ENCODE measurements at regions not wholly inside any gene's neighbourhood (a gene's known extent, or its start where the extent isn't known, plus 50 kb on each side); places are given as distances from the start of the nearest gene placed in this dataset.
A peak's percentile ranks its signal among the peaks of the same experiment; 100 is the strongest.
"Not testable (repeated sequence)": the region's sequence is repeated elsewhere in the genome, so short reads cannot be mapped to it uniquely, and the experiment has no call there.

GRCh38 chr13:66237411-66238062, 992.6 kb downstream of the PCDH9 start:
- no peak for DNase-seq (ENCODE audit: insufficient read length, low spot score)
- no peak for FAIRE-seq

- FAIRE-seq: no peak
- no peak for DNase-seq (ENCODE audit: insufficient read length, low spot score)
These were observed 996.0 kb downstream of the PCDH9 start for GRCh38 chr13:66234159-66234558.

DNA sequence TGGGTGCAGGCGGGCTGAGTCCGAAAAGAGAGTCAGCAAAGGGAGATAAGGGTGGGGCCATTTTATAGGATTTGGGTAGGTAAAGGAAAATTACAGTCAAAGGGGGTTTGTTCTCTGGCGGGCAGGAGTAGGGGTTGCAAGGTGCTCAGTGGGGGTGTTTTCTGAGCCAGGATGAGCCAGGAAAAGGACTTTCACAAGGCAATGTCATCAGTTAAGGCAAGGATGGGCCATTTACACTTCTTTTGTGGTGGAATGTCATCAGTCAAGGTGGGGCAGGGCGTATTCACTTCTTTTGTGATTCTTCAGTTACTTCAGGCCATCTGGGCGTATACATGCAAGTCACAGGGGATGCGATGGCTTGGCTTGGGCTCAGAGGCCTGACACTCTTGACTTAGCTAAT, 998.2 kb downstream of the PCDH9 start:
- not testable (repeated sequence) for DNase-seq (ENCODE audit: insufficient read length, low spot score); FAIRE-seq

DNA sequence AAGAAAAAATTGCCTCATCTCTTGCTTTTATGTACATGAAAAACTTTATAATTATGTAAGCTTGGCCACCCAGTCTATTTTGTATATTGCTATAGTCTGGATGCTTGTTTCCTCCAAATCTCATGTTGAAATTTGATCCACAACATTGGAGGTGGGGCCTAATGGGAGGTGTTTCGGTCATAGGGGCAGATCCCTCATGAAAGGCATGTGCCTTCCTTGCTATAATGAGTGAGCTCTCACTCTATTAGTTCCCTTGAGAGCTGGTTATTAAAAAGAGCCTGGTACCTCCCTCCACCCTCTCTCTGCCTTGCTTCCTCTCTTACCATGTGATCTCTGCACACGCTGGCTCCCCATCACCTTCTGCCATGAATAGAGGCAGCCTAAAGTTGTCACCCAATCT, 1005.1 kb downstream of the PCDH9 start:
- FAIRE-seq: no peak
- DNase-seq (ENCODE audit: insufficient read length, low spot score): no peak

- DNase-seq (ENCODE audit: insufficient read length, low spot score): no peak
- no peak for FAIRE-seq
These were observed 1005.5 kb downstream of the PCDH9 start for GRCh38 chr13:66224663-66225062.

GRCh38 chr13:66222926-66223325, 1007.2 kb downstream of the PCDH9 start:
- no peak for FAIRE-seq

GRCh38 chr13:66222127-66222526, 1008.0 kb downstream of the PCDH9 start:
- FAIRE-seq (no peak), DNase-seq (ENCODE audit: insufficient read length, low spot score) (no peak)

More at GRCh38 chr13:66222926-66223325, 1007.2 kb downstream of the PCDH9 start:
- DNase-seq (ENCODE audit: insufficient read length, low spot score): no peak

GRCh38 chr13:66219506-66219905, 1010.6 kb downstream of the PCDH9 start:
- DNase-seq (ENCODE audit: insufficient read length, low spot score) (no peak), FAIRE-seq (no peak)

GRCh38 chr13:66218583-66218982, 1011.6 kb downstream of the PCDH9 start:
- no peak for DNase-seq (ENCODE audit: insufficient read length, low spot score)

DNA sequence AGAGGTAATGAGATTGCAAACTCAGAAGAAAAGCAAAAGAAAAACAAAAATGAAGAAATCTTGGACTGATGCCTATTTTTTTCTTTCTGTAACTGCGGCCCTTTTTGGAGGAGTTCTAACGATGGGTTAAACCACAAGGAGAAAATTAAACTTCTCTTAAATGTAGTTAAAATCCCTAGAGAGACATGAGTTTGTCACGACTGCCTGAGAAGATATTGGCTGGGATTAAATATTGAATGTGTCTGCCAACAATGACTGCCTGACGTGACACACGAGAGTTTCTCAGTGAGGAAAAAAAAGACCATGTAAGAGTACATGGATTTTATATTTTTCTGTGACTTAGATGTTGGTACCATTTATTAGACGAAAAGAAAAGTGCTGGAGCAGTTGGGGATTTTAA, 1013.4 kb downstream of the PCDH9 start:
- FAIRE-seq: no peak
- DNase-seq (ENCODE audit: insufficient read length, low spot score): no peak

More at GRCh38 chr13:66218583-66218982, 1011.6 kb downstream of the PCDH9 start:
- FAIRE-seq: no peak

GRCh38 chr13:66214467-66214866, 1015.7 kb downstream of the PCDH9 start:
- DNase-seq (ENCODE audit: insufficient read length, low spot score) (no peak), FAIRE-seq (no peak)

DNA sequence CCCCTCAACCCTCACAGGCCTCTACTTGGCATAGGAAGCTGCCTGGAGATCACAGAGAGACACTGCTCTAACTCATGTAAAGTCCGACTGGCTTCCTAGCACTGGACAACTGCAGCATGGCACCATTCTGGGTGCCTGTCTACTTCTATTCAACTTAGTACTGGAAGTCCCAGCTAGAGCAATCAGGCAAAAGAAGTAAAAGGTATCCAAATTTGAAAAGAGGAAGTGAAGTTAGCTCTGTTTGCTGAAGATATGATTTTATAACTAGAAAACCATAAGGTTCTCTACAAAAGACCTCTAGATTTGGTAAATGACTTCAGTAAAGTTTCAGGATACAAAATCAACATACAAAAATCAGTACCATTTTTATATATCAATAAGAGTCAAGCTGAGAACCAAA, 1017.6 kb downstream of the PCDH9 start:
- FAIRE-seq (no peak), DNase-seq (ENCODE audit: insufficient read length, low spot score) (no peak)

- no peak for DNase-seq (ENCODE audit: insufficient read length, low spot score)
- no peak for FAIRE-seq
These were observed 1019.5 kb downstream of the PCDH9 start for GRCh38 chr13:66210677-66211076.

DNA sequence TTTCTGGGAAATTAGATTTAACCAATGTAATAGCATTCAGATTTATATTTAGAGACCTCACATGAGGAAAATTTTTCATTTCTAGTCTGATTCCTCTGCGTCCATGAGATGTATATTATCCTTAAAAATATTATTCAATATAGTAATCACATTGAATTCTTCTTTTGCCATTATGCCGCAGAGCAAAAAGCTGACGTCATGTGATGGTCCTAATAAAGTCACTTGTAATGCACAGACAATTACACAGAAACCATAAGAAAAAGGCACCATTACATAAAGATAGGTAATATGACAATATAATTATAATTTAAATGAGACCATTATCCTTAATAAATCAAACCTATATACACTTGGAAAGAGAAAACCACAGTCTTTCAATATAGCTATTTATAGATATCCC, 1021.5 kb downstream of the PCDH9 start:
- DNase-seq (ENCODE audit: insufficient read length, low spot score) (no peak), FAIRE-seq (no peak)

- no peak for DNase-seq (ENCODE audit: insufficient read length, low spot score)
- FAIRE-seq: no peak
These were observed 1022.5 kb downstream of the PCDH9 start for GRCh38 chr13:66207610-66208009.

DNA sequence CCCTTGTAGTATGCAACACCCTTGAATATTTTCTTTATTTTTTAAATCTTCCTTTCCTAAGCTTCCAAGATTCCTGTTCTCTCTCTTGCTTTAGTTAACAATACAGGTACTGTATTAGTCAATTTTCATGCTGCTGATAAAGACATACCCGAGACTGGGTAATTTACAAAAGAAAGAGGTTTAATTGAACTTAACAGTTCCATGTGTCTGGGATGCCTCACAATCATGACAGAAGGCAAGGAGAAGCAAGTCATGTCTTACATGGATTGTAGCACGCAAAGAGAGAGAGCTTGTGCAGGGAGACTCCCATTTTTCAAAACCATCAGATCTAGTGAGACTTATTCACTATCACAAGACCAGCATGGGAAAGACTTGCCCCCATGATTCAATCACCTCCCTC, 1024.3 kb downstream of the PCDH9 start:
- DNase-seq (ENCODE audit: insufficient read length, low spot score): no peak
- FAIRE-seq: no peak

DNA sequence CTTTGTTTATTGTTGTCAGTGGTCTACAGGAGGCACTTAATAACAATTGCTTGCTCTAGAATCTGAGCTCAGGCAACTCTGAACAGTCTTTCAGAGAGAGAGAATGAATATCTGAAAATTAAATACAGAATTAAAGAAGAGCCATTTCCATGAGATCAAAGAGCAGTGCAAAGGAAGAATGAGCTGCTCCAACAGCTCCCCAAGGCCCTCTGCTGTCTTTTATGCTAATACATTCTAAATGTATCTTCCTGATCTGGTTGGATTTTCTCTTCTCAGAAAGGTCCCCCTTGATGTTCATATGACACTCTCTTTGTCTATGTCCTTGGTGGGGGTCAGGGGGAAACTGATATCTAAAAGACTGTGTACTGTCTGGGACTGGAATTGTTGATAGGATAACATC, 1029.6 kb downstream of the PCDH9 start:
- FAIRE-seq: no peak
- no peak for DNase-seq (ENCODE audit: insufficient read length, low spot score)

GRCh38 chr13:66195238-66195637, 1034.9 kb downstream of the PCDH9 start:
- FAIRE-seq (no peak), DNase-seq (ENCODE audit: insufficient read length, low spot score) (no peak)

DNA sequence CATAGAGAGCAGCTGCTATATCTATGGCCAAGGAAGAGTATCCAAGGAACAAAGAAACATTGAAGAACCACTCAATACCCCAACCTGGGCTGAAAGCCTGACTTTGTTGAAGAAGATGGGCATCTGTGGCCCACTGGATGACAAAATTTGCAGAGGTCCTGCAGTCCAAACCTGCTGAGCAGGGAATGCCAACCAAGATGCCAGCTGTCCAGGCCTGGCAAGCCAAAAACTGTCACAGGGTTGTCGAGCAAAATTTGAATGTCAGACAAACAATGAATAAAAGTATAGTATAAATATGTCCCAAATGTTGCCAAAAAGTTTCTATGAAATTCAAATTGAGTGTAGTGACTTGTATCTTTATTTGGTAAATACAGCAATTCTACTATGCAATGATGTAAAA, 1040.2 kb downstream of the PCDH9 start:
- DNase-seq (ENCODE audit: insufficient read length, low spot score): no peak
- FAIRE-seq: no peak

GRCh38 chr13:66180836-66181235, 1049.3 kb downstream of the PCDH9 start:
- no peak for DNase-seq (ENCODE audit: insufficient read length, low spot score)
- no peak for FAIRE-seq

DNA sequence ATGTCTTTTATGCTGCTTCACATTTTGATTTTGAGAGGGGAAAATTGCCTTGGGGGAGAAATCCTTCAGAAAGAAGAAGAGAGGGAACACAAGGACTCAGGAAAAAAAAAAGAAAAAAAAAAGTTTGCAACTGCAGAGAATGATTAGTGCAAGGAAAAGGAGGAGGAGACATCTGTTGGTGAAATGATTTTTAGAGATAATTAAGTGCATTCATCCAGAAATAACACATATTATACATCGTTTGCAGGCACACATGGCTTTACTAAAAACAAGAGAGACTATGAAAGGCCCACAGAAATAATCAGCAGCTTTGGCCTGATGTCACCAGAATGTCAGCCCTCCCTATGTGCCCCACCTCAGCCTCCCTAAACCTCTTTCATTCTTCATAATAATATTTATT, 1058.2 kb downstream of the PCDH9 start:
- no peak for DNase-seq (ENCODE audit: insufficient read length, low spot score)
- FAIRE-seq: no peak

DNA sequence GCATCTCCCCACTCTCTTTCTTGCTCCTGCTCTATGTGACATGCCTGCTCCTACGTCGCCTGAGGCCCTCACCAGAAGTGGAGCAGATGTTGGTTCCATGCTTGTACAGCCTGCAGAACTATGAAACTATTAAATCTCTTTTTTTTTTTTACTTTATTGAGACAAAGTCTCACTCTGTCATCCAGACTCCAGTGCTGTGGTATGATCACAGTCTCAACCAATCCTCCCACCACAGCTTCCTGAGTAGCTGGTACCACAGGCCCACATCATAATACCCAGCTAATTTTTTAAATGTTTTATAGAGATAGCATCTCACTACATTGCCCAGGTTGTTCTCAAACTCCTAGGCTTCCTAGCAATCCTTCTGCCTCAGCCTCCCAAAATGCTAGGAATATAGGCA, 1067.7 kb downstream of the PCDH9 start:
- FAIRE-seq (no peak), DNase-seq (ENCODE audit: insufficient read length, low spot score) (no peak)

GRCh38 chr13:66159511-66159910, 1070.6 kb downstream of the PCDH9 start:
- peak; percentile 75 for FAIRE-seq
- no peak for DNase-seq (ENCODE audit: insufficient read length, low spot score)
